ENCODE measurements at regions not wholly inside any gene's neighbourhood (a gene's known extent, or its start where the extent isn't known, plus 50 kb on each side); places are given as distances from the start of the nearest gene placed in this dataset.

- no peak for DNase-seq
Observed at GRCh38 chr2:17122887-17123501, 395.2 kb downstream of the RAD51AP2 start.

- no peak for DNase-seq
Observed at GRCh38 chr2:17115466-17115865, 402.8 kb downstream of the RAD51AP2 start.

GRCh38 chr2:17115042-17115441 is 403.2 kb downstream of the RAD51AP2 start:
- DNase-seq = no peak

- DNase-seq = no peak
Observed at GRCh38 chr2:17107871-17108270, 410.4 kb downstream of the RAD51AP2 start.

GRCh38 chr2:17107151-17107550 is 411.1 kb downstream of the RAD51AP2 start:
- no peak for DNase-seq

GRCh38 chr2:17106418-17106817 is 411.8 kb downstream of the RAD51AP2 start:
- no peak for DNase-seq

- DNase-seq = no peak
Observed at GRCh38 chr2:17104454-17104853, 413.8 kb downstream of the RAD51AP2 start.

GRCh38 chr2:17101596-17101995 is 416.6 kb downstream of the RAD51AP2 start:
- DNase-seq = no peak

GRCh38 chr2:17101091-17101490 is 417.1 kb downstream of the RAD51AP2 start:
- DNase-seq = no peak

GRCh38 chr2:17095340-17095739 is 422.9 kb downstream of the RAD51AP2 start:
- DNase-seq = no peak

- DNase-seq = no peak
Observed at GRCh38 chr2:17093712-17094111, 424.5 kb downstream of the RAD51AP2 start.

GRCh38 chr2:17086990-17087389 is 421.4 kb upstream of the CYRIA start:
- DNase-seq = no peak

- DNase-seq = no peak
Observed at GRCh38 chr2:17085546-17086202, 420.0 kb upstream of the CYRIA start.

GRCh38 chr2:17084877-17085276 is 419.2 kb upstream of the CYRIA start:
- no peak for DNase-seq

GRCh38 chr2:17083902-17084301 is 418.3 kb upstream of the CYRIA start:
- DNase-seq = peak; percentile 86

GRCh38 chr2:17079262-17079661 is 413.6 kb upstream of the CYRIA start:
- no peak for DNase-seq

GRCh38 chr2:17076533-17076932 is 410.9 kb upstream of the CYRIA start:
- DNase-seq = no peak

GRCh38 chr2:17070711-17071110 is 405.1 kb upstream of the CYRIA start:
- DNase-seq = no peak

GRCh38 chr2:17069564-17069963 is 403.9 kb upstream of the CYRIA start:
- DNase-seq = no peak

GRCh38 chr2:17068021-17068420 is 402.4 kb upstream of the CYRIA start:
- no peak for DNase-seq

GRCh38 chr2:17065536-17065935 is 399.9 kb upstream of the CYRIA start:
- no peak for DNase-seq

GRCh38 chr2:17061028-17061427 is 395.4 kb upstream of the CYRIA start:
- no peak for DNase-seq

- no peak for DNase-seq
Observed at GRCh38 chr2:17059458-17059857, 393.8 kb upstream of the CYRIA start.

- no peak for DNase-seq
Observed at GRCh38 chr2:17058772-17059402, 393.3 kb upstream of the CYRIA start.
